Mesendoderm (in vitro differentiated cells): ENCODE measurements at regions not wholly inside any gene's neighbourhood (a gene's known extent, or its start where the extent isn't known, plus 50 kb on each side); places are given as distances from the start of the nearest gene placed in this dataset.
A peak's percentile ranks its signal among the peaks of the same experiment; 100 is the strongest.

Source experiments
- DNase-seq: peaks from one replicate; pipeline ENCODE4 v3.0.0; 2013
- H2AK5ac ChIP-seq: 2 replicates; pipeline ENCODE4 v1.6.1; 2013; ENCODE audit warnings: low read length, inconsistent platforms
- H2BK120ac ChIP-seq: 2 replicates; pipeline ENCODE4 v1.6.1; 2013; ENCODE audit warnings: low read depth, mild to moderate bottlenecking, low read length, moderate library complexity, mixed read lengths
- H2BK15ac ChIP-seq: replicated peaks from 2 replicates; pipeline ENCODE4 v1.6.1; 2013; ENCODE audit warnings: low read depth, mild to moderate bottlenecking, moderate library complexity
- H2BK5ac ChIP-seq: 2 replicates; pipeline ENCODE4 v1.6.1; 2013; ENCODE audit warnings: low read length, inconsistent platforms
- H3K18ac ChIP-seq: 2 replicates; pipeline ENCODE4 v1.6.1; 2013; ENCODE audit warnings: mild to moderate bottlenecking, low read length, mixed read lengths
- H3K23ac ChIP-seq: one replicate; pipeline ENCODE4 v1.6.1; 2013; ENCODE audit warnings: low read length
- H3K27ac ChIP-seq: 2 replicates; pipeline ENCODE4 v1.5.1; 2013; ENCODE audit warnings: low read depth, mild to moderate bottlenecking, inconsistent platforms, low read length, moderate library complexity
- H3K27me3 ChIP-seq: 2 replicates; pipeline ENCODE4 v1.6.1; 2013; ENCODE audit warnings: low read length, control low read depth, mild to moderate bottlenecking, inconsistent platforms; ENCODE audit not compliant: insufficient read depth, poor library complexity
- H3K36me3 ChIP-seq: 2 replicates; pipeline ENCODE4 v1.6.1; 2013; ENCODE audit warnings: low read length, inconsistent platforms; ENCODE audit not compliant: control insufficient read depth, insufficient read depth
- H3K4ac ChIP-seq: one replicate; pipeline ENCODE4 v1.6.1; 2013; ENCODE audit warnings: low read depth, mild to moderate bottlenecking, low read length, moderate library complexity
- H3K4me1 ChIP-seq: 2 replicates; pipeline ENCODE4 v1.6.1; 2013; ENCODE audit warnings: low read depth, low read length, inconsistent platforms; ENCODE audit not compliant: control insufficient read depth
- H3K4me2 ChIP-seq: 2 replicates; pipeline ENCODE4 v1.6.1; 2013; ENCODE audit warnings: low read length
- H3K4me3 ChIP-seq: 2 replicates; pipeline ENCODE4 v1.5.1; 2013; ENCODE audit warnings: mild to moderate bottlenecking, low read length
- H3K56ac ChIP-seq: one replicate; pipeline ENCODE4 v1.6.1; 2013; ENCODE audit warnings: low read length
- H3K79me1 ChIP-seq: 2 replicates; pipeline ENCODE4 v1.6.1; 2013; ENCODE audit warnings: low read length, inconsistent platforms
- H3K79me2 ChIP-seq: 2 replicates; pipeline ENCODE4 v1.6.1; 2013; ENCODE audit warnings: mild to moderate bottlenecking, low read length; ENCODE audit not compliant: control insufficient read depth, insufficient read depth
- H3K9ac ChIP-seq: 2 replicates; pipeline ENCODE4 v1.6.1; 2013; ENCODE audit warnings: low read length, inconsistent platforms
- H4K5ac ChIP-seq: one replicate; pipeline ENCODE4 v1.6.1; 2013; ENCODE audit warnings: low read length
- H4K8ac ChIP-seq: one replicate; pipeline ENCODE4 v1.6.1; 2013; ENCODE audit warnings: low read depth, mild to moderate bottlenecking, control low read depth, low read length, moderate library complexity
- WGBS: extraction: QIAGEN DNeasy Blood & Tissue Kit; methylation state at CpG from one replicate; pipeline ENCODE4 v1.1.7; 2013; ENCODE audit warnings: low lambda C conversion rate, missing lambda C conversion rate; ENCODE audit not compliant: insufficient coverage; ENCODE audit errors: extremely low coverage; 5-methylcytosine and 5-hydroxymethylcytosine counted together

- Histone ChIP-seq H3K27me3 (no peaks in the 10 kb centered on the region), H3K36me3 (no peaks in the 10 kb centered on the region), H4K5ac (no peak overlapping the region), H3K27ac (no peak overlapping the region), H2BK5ac (no peak overlapping the region), H3K79me2 (no peaks in the 10 kb centered on the region), H3K9ac (no peak overlapping the region), H3K4me1 (peaks cover 1% of the 10 kb centered on the region), H3K4me2 (no peak overlapping the region), H2AK5ac (no peak overlapping the region), H3K79me1 (no peaks in the 10 kb centered on the region), H4K8ac (no peak overlapping the region), H3K18ac (no peak overlapping the region), H3K4ac (no peak overlapping the region), H2BK120ac (no peak overlapping the region), H3K4me3 (no peak overlapping the region), H3K56ac (no peak overlapping the region), H3K23ac (no peak overlapping the region), H2BK15ac (no peak overlapping the region)
- no peak for DNase-seq
- no CpG with 5 or more reads among the region's 21 CpGs for WGBS
These were observed 179.3 kb downstream of the PTN start for GRCh38 chr7:137164251-137164650.

GRCh38 chr7:137160236-137160635, 183.3 kb downstream of the PTN start:
- H3K36me3 ChIP-seq, result no peaks in the 10 kb centered on the region
- no peak overlapping the region for H3K23ac ChIP-seq
- no peaks in the 10 kb centered on the region for H3K27me3 ChIP-seq
- no peaks in the 10 kb centered on the region for H3K79me1 ChIP-seq
- no peak overlapping the region for H2BK5ac ChIP-seq
- H3K4ac ChIP-seq, result no peak overlapping the region
- H2BK15ac ChIP-seq, result no peak overlapping the region
- DNase-seq, result no peak
- H3K4me3 ChIP-seq, result no peak overlapping the region
- H3K27ac ChIP-seq, result no peak overlapping the region
- WGBS, result 100% methylated on average over 2 of the region's 4 CpGs
- H3K4me2 ChIP-seq, result no peak overlapping the region
- no peaks in the 10 kb centered on the region for H3K79me2 ChIP-seq
- no peak overlapping the region for H4K8ac ChIP-seq
- no peak overlapping the region for H3K9ac ChIP-seq
- H2BK120ac ChIP-seq, result no peak overlapping the region
- H3K4me1 ChIP-seq, result peaks cover 1% of the 10 kb centered on the region
- H2AK5ac ChIP-seq, result no peak overlapping the region
- no peak overlapping the region for H4K5ac ChIP-seq
- H3K18ac ChIP-seq, result no peak overlapping the region
- no peak overlapping the region for H3K56ac ChIP-seq

GRCh38 chr7:137157256-137157655, 186.3 kb downstream of the PTN start:
- H2BK5ac ChIP-seq, result no peak overlapping the region
- no peak overlapping the region for H4K8ac ChIP-seq
- no peak overlapping the region for H3K18ac ChIP-seq
- no peak overlapping the region for H2BK15ac ChIP-seq
- no peak overlapping the region for H2BK120ac ChIP-seq
- H3K4me2 ChIP-seq, result no peak overlapping the region
- no peaks in the 10 kb centered on the region for H3K36me3 ChIP-seq
- H2AK5ac ChIP-seq, result no peak overlapping the region
- no peak overlapping the region for H3K4ac ChIP-seq
- no peaks in the 10 kb centered on the region for H3K27me3 ChIP-seq
- no peak overlapping the region for H3K9ac ChIP-seq
- H3K27ac ChIP-seq, result no peak overlapping the region
- H3K23ac ChIP-seq, result no peak overlapping the region
- H3K4me1 ChIP-seq, result peaks cover 1% of the 10 kb centered on the region
- no peaks in the 10 kb centered on the region for H3K79me2 ChIP-seq
- H3K56ac ChIP-seq, result no peak overlapping the region
- WGBS, result no CpG with 5 or more reads among the region's 1 CpG
- DNase-seq, result no peak
- no peaks in the 10 kb centered on the region for H3K79me1 ChIP-seq
- no peak overlapping the region for H3K4me3 ChIP-seq
- H4K5ac ChIP-seq, result no peak overlapping the region

GRCh38 chr7:137151690-137152052, 191.9 kb downstream of the PTN start:
- no peaks in the 10 kb centered on the region for H3K36me3 ChIP-seq
- H2BK15ac ChIP-seq, result no peak overlapping the region
- H3K79me2 ChIP-seq, result no peaks in the 10 kb centered on the region
- H2AK5ac ChIP-seq, result no peak overlapping the region
- no peaks in the 10 kb centered on the region for H3K79me1 ChIP-seq
- no peaks in the 10 kb centered on the region for H3K27me3 ChIP-seq
- no peak overlapping the region for H3K56ac ChIP-seq
- no peaks in the 10 kb centered on the region for H3K4me1 ChIP-seq
- H3K4me3 ChIP-seq, result no peak overlapping the region
- H2BK120ac ChIP-seq, result no peak overlapping the region
- no peak for DNase-seq
- H3K18ac ChIP-seq, result no peak overlapping the region
- no peak overlapping the region for H3K4me2 ChIP-seq
- H3K9ac ChIP-seq, result no peak overlapping the region
- no CpG with 5 or more reads among the region's 2 CpGs for WGBS
- H3K23ac ChIP-seq, result no peak overlapping the region
- no peak overlapping the region for H3K27ac ChIP-seq
- H4K8ac ChIP-seq, result no peak overlapping the region
- H3K4ac ChIP-seq, result no peak overlapping the region
- H2BK5ac ChIP-seq, result no peak overlapping the region
- no peak overlapping the region for H4K5ac ChIP-seq

- no peaks in the 10 kb centered on the region for H3K4me1 ChIP-seq
- H2BK120ac ChIP-seq, result no peak overlapping the region
- H3K79me1 ChIP-seq, result no peaks in the 10 kb centered on the region
- no peaks in the 10 kb centered on the region for H3K79me2 ChIP-seq
- H3K18ac ChIP-seq, result no peak overlapping the region
- WGBS, result no CpG with 5 or more reads among the region's 5 CpGs
- H2BK15ac ChIP-seq, result no peak overlapping the region
- H3K23ac ChIP-seq, result no peak overlapping the region
- H3K4ac ChIP-seq, result no peak overlapping the region
- H2AK5ac ChIP-seq, result no peak overlapping the region
- H4K5ac ChIP-seq, result no peak overlapping the region
- no peak overlapping the region for H3K56ac ChIP-seq
- no peak overlapping the region for H3K4me2 ChIP-seq
- no peak overlapping the region for H2BK5ac ChIP-seq
- H3K4me3 ChIP-seq, result no peak overlapping the region
- H3K36me3 ChIP-seq, result no peaks in the 10 kb centered on the region
- no peak overlapping the region for H4K8ac ChIP-seq
- H3K9ac ChIP-seq, result no peak overlapping the region
- H3K27me3 ChIP-seq, result no peaks in the 10 kb centered on the region
- DNase-seq, result peak; percentile 66
- no peak overlapping the region for H3K27ac ChIP-seq
These were observed 192.4 kb downstream of the PTN start for GRCh38 chr7:137151041-137151689.

- H3K36me3 ChIP-seq, result no peaks in the 10 kb centered on the region
- H4K8ac ChIP-seq, result no peak overlapping the region
- no peak overlapping the region for H3K18ac ChIP-seq
- no peak overlapping the region for H3K4me2 ChIP-seq
- no peaks in the 10 kb centered on the region for H3K27me3 ChIP-seq
- H3K4me1 ChIP-seq, result no peaks in the 10 kb centered on the region
- H2AK5ac ChIP-seq, result no peak overlapping the region
- no peak overlapping the region for H3K4ac ChIP-seq
- H2BK5ac ChIP-seq, result no peak overlapping the region
- DNase-seq, result no peak
- H3K79me2 ChIP-seq, result no peaks in the 10 kb centered on the region
- H3K9ac ChIP-seq, result no peak overlapping the region
- WGBS, result no CpG with 5 or more reads among the region's 3 CpGs
- no peak overlapping the region for H2BK120ac ChIP-seq
- H3K27ac ChIP-seq, result no peak overlapping the region
- no peaks in the 10 kb centered on the region for H3K79me1 ChIP-seq
- H2BK15ac ChIP-seq, result no peak overlapping the region
- no peak overlapping the region for H4K5ac ChIP-seq
- no peak overlapping the region for H3K56ac ChIP-seq
- H3K4me3 ChIP-seq, result no peak overlapping the region
- H3K23ac ChIP-seq, result no peak overlapping the region
These were observed 196.2 kb downstream of the PTN start for GRCh38 chr7:137147338-137147720.
